ENCODE measurements at regions not wholly inside any gene's neighbourhood (a gene's known extent, or its start where the extent isn't known, plus 50 kb on each side); places are given as distances from the start of the nearest gene placed in this dataset.

GRCh38 chr4:116959045-116959444 lies 126.3 kb downstream of the TRAM1L1 start:
- no peak overlapping the region for H3K4me3 ChIP-seq
- intact Hi-C loops (cut with DNase I; ENCODE audit: low total_unique reads) = no loop called here
- TF ChIP-seq CTCF (IDR thresholded peaks at IDR 0.05) (no peak), POLR2A (IDR thresholded peaks at IDR 0.05) (no peak)
- no peaks in the 10 kb centered on the region for H3K36me3 ChIP-seq (ENCODE audit: low read depth, missing control alignments)
- H3K9me3 ChIP-seq = no peaks in the 10 kb centered on the region
- no peaks in the 10 kb centered on the region for H3K4me1 ChIP-seq
- H3K27me3 ChIP-seq = no peaks in the 10 kb centered on the region
- no peak overlapping the region for H3K27ac ChIP-seq
- DNase-seq = no peak

DNA sequence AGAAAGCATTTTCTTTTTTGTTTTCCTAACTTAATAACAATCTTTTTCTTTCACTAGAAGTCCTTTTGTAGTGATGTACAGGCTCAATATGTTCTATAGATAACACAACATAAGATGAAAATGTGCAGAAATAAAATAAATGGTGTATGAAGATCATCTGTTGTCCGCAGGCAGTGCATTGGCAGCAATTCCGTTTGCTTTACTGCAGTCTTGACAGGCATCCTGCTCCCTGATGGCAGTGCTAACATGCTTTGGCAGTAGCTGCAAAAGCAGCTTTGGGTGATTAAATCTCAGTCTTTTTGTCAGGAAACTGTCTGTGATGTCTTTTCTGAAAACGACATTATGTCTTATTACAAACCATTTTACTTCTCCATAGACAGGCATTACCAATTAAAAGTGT lies 131.4 kb downstream of the TRAM1L1 start:
- no peaks in the 10 kb centered on the region for H3K4me1 ChIP-seq
- no peak for DNase-seq
- intact Hi-C loops (cut with DNase I; ENCODE audit: low total_unique reads) = no loop called here

DNA sequence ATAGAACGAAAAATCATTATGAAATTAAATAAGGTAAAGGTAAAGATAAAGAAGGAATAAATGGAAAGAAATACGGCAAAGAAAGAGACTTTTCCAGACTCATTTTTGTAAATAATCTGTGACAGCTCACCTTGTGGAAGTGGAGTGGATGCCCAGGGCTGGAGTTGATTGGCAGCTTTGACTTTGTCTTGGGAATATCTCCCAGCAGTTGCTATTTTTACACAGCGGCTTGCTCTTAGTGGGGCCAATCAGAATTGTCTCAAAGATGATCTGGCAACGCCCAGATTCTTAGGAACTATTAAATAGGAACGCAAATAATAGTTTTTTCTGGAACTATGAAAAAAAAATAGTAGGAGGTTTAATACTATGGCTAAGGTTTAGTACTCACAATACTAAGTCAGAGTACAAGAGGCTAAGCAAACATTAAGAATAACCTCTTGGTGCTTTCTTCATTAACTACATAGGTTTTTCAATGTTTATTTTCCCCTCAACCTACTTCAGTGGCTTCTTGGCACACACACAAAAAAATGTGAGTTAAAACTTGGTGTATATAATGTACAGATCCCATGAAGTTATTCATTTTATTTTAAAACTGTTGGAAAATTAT lies 132.7 kb downstream of the TRAM1L1 start:
- H3K27me3 ChIP-seq = no peaks in the 10 kb centered on the region
- no peaks in the 10 kb centered on the region for H3K9me3 ChIP-seq
- TF ChIP-seq CTCF (IDR thresholded peaks at IDR 0.05) (no peak), POLR2A (IDR thresholded peaks at IDR 0.05) (no peak)
- no peak for DNase-seq
- no peak overlapping the region for H3K27ac ChIP-seq
- 52 to 59% methylated on average over 5 of the region's 5 CpGs for WGBS, 2 donors
- intact Hi-C loops (cut with DNase I; ENCODE audit: low total_unique reads) = no loop called here
- no peaks in the 10 kb centered on the region for H3K36me3 ChIP-seq (ENCODE audit: low read depth, missing control alignments)
- H3K4me3 ChIP-seq = no peak overlapping the region
- H3K4me1 ChIP-seq = no peaks in the 10 kb centered on the region

More for the DNA sequence above, 131.4 kb downstream of the TRAM1L1 start:
- TF ChIP-seq CTCF (IDR thresholded peaks at IDR 0.05) = no peak
- no peak for TF ChIP-seq POLR2A (IDR thresholded peaks at IDR 0.05)
- 50 to 52% methylated on average over 3 of the region's 3 CpGs for WGBS, 2 donors
- Histone ChIP-seq H3K9me3 (no peaks in the 10 kb centered on the region), H3K27ac (no peak overlapping the region), H3K27me3 (no peaks in the 10 kb centered on the region), H3K4me3 (no peak overlapping the region), H3K36me3 (ENCODE audit: low read depth, missing control alignments) (no peaks in the 10 kb centered on the region)

DNA sequence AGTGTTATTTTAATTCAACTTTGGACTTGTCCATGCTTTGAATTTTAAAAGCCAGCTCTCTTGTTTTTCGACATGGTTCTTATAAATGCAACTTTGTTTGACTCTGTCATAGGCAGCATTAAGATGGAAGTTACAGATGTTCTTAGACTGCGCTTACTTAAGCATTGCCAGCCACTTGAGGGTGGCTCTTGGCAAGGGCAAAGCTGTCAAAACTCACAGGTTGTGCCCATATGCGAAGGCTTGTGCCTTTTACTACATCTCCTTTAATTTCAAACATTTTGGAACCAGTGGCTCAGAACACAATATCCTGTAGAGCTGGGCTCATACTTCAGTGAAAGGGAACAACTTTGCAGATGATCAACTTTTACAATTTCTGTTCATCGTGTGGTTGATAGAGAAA lies 135.5 kb downstream of the TRAM1L1 start:
- 89 to 96% methylated on average over 4 of the region's 4 CpGs for WGBS, 2 donors
- Histone ChIP-seq H3K4me1 (no peaks in the 10 kb centered on the region), H3K4me3 (no peak overlapping the region), H3K27ac (no peak overlapping the region), H3K36me3 (ENCODE audit: low read depth, missing control alignments) (no peaks in the 10 kb centered on the region), H3K27me3 (no peaks in the 10 kb centered on the region), H3K9me3 (no peaks in the 10 kb centered on the region)
- TF ChIP-seq POLR2A (IDR thresholded peaks at IDR 0.05) (no peak), CTCF (IDR thresholded peaks at IDR 0.05) (no peak)
- intact Hi-C loops (cut with DNase I; ENCODE audit: low total_unique reads) = no loop called here
- no peak for DNase-seq

DNA sequence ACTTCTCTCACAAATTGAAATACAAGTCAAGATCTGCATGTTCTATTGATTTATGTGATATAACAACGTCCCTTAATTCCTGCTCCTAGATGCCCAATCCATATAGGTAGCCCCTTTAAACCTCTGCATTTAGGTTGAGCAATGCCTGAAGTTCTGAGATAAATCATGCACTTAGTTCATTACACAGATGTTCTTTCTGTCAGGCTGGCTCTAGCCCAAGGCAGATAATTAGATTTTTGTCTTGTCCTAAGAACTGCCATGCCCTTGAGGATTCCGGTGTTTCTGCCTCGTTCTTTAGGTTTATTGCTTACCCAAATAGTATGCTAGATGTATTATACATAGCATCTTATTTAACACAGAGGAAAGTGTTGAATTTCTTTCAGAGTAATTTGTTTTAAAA lies 143.1 kb downstream of the TRAM1L1 start:
- H3K4me1 ChIP-seq = no peaks in the 10 kb centered on the region
- no peaks in the 10 kb centered on the region for H3K27me3 ChIP-seq
- no peaks in the 10 kb centered on the region for H3K9me3 ChIP-seq
- 16 to 34% methylated on average over 3 of the region's 3 CpGs for WGBS, 2 donors
- no peak overlapping the region for H3K27ac ChIP-seq
- intact Hi-C loops (cut with DNase I; ENCODE audit: low total_unique reads) = no loop called here
- no peak overlapping the region for H3K4me3 ChIP-seq
- TF ChIP-seq POLR2A (IDR thresholded peaks at IDR 0.05) (no peak), CTCF (IDR thresholded peaks at IDR 0.05) (no peak)
- no peak for DNase-seq
- H3K36me3 ChIP-seq (ENCODE audit: low read depth, missing control alignments) = no peaks in the 10 kb centered on the region
